HEK293T (cell line): ENCODE measurements at regions not wholly inside any gene's neighbourhood (a gene's known extent, or its start where the extent isn't known, plus 50 kb on each side); places are given as distances from the start of the nearest gene placed in this dataset.

Experiments used
- ELF4 ChIP-seq: fragments of 450-650 bp; IDR thresholded peaks from 2 replicates; pipeline ENCODE4 v1.6.1; 2017; ENCODE audit warnings: antibody characterized with exemption
- FOXA1 ChIP-seq: fragments of 450-650 bp; IDR thresholded peaks from 2 replicates; pipeline ENCODE4 v1.6.1; 2016; ENCODE audit warnings: mild to moderate bottlenecking
- FOXK2 ChIP-seq: fragments of 450-650 bp; IDR thresholded peaks from 2 replicates; pipeline ENCODE4 v1.6.1; 2016; ENCODE audit warnings: mild to moderate bottlenecking
- FOXM1 ChIP-seq: fragments of 450-650 bp; IDR thresholded peaks from 2 replicates; pipeline ENCODE4 v1.6.1; 2017; ENCODE audit warnings: mild to moderate bottlenecking, borderline replicate concordance
- HDGF ChIP-seq: fragments of 450-650 bp; IDR thresholded peaks from 2 replicates; pipeline ENCODE4 v1.6.1; 2017; ENCODE audit warnings: antibody characterized with exemption, borderline replicate concordance
- SP1 ChIP-seq: fragments of 450-650 bp; IDR thresholded peaks from 2 replicates; pipeline ENCODE4 v1.6.1; 2017
- TARDBP ChIP-seq: fragments of 450-650 bp; IDR thresholded peaks from 2 replicates; pipeline ENCODE4 v1.6.1; 2016
- TF ChIP-seq, protein P1 (sequence below): fragments of 450-650 bp; IDR thresholded peaks from 2 replicates; pipeline ENCODE4 v1.6.1; 2016

DNA sequence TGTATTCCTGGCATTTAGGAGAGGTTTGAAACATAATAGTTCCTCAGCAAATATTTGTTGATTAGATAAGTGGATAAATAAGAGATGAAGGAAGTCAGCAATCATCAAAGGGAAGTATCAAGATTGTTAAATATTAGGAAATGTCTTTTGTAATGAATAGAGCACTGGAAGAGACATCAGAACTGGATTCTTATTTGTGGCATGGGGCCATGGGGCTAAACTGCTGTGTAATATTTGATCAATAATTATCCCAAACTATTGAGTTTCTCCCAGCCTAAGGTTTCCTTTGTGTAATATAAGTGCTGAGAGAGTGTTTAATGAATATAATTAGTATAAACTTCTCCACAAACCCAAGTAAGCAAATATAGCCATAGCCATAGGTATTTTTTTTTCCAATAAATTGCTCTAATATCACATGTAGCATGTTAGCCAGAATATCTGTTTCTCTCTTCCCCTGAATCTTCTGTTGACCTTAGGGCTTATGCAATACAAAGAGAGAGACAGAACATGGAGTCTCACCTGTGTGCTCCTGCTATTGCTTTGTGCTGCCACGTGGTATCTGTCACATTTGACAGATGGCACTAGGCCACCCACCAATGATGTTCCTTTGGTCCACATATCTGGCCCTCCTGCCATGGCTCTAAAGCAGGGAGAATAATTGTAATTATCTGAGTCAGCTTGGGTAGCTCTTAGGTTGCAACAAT lies 658.7 kb downstream of the SOX5 start:
- TF ChIP-seq, protein P1, sequence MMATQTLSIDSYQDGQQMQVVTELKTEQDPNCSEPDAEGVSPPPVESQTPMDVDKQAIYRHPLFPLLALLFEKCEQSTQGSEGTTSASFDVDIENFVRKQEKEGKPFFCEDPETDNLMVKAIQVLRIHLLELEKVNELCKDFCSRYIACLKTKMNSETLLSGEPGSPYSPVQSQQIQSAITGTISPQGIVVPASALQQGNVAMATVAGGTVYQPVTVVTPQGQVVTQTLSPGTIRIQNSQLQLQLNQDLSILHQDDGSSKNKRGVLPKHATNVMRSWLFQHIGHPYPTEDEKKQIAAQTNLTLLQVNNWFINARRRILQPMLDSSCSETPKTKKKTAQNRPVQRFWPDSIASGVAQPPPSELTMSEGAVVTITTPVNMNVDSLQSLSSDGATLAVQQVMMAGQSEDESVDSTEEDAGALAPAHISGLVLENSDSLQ = no peak
- TF ChIP-seq HDGF = no peak
- TF ChIP-seq SP1 = no peak
- no peak for TF ChIP-seq FOXK2
- no peak for TF ChIP-seq TARDBP
- no peak for TF ChIP-seq FOXA1
- no peak for TF ChIP-seq ELF4
- TF ChIP-seq FOXM1 = no peak
